GM21367 (cell line): ENCODE measurements at regions not wholly inside any gene's neighbourhood (a gene's known extent, or its start where the extent isn't known, plus 50 kb on each side); places are given as distances from the start of the nearest gene placed in this dataset.

ENCODE experiments used
- ATAC-seq: cut with Tn5 transposase; IDR thresholded peaks from one replicate; pipeline ENCODE4 v1.9.1; 2021; ENCODE audit not compliant: unreplicated experiment

- ATAC-seq: no peak
Observed at GRCh38 chr4:128502818-128503527, 215.4 kb upstream of the PGRMC2 start.

GRCh38 chr4:128501239-128501638 lies 213.6 kb upstream of the PGRMC2 start:
- ATAC-seq: no peak

GRCh38 chr4:128488055-128488705 lies 200.6 kb upstream of the PGRMC2 start:
- ATAC-seq: no peak

DNA sequence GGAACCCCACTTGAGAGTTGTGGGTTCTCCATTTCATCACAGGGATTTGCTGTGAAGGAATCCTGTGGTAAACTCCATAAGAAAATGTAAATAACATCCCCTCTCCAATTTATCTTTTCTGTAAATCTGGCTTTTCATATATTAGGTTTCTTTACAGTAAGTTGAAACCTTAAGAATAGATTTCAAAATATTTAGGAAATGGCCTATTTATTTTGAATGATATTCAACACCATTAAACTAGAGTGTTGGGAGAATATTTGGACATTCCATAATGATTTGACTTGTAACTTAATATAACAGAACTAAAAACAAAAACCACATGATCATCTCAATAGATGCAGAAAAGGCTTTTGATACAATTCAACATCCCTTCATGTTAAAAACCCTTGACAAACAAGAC lies 197.3 kb upstream of the PGRMC2 start:
- ATAC-seq: no peak

DNA sequence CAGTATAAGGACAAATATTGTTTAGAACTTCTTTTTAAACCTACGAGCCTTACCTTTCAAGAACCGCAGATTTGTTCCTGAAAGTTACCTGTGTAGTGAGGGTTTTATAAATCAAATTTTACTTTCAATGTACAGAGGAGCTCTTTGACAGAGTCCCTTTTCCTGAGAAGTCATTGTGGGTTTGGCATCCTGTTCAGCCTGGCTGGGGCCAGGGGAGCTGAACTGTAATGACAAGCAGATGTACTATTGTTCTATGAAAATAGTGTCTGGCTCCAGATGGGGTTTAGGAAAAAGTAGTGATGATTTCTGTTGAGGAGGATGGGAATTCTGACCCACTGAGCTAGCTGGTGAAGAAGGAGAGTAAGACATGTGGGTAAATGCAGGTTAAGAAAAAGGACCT lies 196.2 kb upstream of the PGRMC2 start:
- ATAC-seq: no peak

DNA sequence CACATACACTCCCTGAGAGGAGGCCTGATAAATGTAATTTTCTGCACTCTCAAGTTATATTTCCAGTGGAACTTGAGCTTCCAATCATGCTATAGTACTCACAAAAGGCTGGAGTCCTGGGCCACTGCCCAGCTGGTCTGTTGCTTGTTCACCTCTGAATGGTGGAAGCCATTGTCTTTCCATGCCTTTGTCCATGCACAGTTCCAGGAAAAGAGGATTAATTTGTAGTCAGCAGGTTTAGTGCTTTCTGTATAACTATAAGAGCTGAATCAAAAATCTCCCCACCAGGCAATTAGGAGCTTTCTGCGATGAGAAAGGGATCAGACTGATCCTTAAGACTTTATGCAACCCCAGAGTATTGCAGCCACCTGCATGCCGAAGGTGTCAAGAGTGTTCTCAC lies 195.4 kb upstream of the PGRMC2 start:
- ATAC-seq: no peak

- no peak for ATAC-seq
Observed at GRCh38 chr4:128481752-128482480, 194.3 kb upstream of the PGRMC2 start.

DNA sequence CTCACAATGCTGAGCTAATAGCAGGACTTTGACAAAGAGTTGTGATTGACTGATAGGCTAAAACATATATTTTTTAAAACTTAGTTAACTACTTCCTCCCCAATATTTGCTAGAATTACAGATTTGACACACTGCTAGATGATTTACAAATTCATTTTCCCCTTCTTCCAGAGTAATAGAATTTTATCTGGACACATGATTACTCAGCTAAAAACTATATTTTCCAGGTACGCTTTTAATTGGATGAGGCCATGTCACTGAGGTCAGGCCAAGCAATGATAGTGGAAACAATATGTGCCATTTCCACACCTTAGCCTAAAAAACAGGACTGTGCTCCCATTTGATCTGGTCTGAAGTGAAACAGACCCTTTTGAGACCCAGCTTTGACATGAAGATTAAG lies 193.3 kb upstream of the PGRMC2 start:
- no peak for ATAC-seq

- ATAC-seq: no peak
Observed at GRCh38 chr4:128477540-128477939, 189.9 kb upstream of the PGRMC2 start.

DNA sequence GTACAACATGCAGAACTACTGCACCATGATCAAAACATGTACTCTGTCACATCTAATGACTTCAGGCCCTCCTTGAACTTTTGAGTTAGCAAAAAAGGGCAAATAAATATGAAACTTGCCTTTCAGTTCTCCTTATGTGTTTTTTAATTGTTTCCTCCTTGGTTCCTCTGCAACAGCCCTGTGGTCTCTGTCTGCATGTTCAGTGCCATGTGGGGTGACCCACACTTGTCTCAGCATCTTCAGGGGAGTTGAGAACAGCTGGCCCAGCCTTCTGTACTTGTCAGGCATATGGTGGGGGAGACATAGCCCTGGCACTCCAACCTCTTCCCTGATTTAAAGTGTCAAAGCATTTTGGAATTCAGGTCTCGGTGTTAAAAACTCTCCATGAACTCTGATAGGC lies 188.0 kb upstream of the PGRMC2 start:
- ATAC-seq: no peak

DNA sequence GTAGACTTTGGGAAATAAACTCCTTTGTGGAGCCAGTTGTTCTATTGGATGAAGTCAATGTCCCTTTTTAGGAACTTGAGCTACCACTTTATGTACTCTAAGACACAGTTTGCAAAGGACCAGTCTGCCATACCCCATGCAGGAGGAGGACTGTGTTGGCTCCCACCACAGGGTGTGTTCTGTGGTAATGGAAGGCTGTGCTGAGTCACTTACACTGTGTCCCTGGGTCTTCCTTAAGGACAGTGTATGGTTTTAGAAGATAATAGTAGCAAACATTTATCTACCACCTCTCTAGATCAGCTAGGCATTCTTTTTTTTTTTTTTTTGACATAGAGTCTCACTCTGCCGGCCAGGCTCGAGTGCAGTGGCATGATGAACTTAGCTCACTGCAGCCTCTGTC lies 184.0 kb upstream of the PGRMC2 start:
- no peak for ATAC-seq

DNA sequence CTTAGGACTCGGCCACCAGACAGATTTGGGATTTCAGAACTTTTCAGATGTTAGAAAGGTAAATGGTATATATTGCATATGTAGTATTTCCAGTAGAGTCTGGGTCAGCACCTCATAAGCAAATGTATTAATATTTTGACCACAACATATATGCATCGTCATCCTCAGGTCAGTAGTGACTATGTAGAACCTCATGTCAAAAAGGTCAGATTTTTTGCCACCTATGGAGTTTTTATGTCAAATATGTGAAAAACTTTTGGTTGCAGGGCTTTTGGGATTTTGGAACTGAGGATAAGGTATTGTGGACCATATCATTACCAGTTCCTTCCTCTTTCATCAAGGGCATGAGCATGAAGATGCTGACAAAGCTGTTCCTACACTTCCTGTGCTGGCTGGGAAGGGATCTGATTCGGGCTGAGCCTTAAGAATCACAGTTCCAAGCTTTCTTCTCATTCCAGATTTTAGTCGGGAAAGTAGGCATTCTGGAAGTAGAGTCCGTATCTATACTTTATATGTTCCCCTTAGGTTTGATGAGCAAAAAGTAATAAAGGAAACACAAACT lies 183.0 kb upstream of the PGRMC2 start:
- ATAC-seq: no peak

DNA sequence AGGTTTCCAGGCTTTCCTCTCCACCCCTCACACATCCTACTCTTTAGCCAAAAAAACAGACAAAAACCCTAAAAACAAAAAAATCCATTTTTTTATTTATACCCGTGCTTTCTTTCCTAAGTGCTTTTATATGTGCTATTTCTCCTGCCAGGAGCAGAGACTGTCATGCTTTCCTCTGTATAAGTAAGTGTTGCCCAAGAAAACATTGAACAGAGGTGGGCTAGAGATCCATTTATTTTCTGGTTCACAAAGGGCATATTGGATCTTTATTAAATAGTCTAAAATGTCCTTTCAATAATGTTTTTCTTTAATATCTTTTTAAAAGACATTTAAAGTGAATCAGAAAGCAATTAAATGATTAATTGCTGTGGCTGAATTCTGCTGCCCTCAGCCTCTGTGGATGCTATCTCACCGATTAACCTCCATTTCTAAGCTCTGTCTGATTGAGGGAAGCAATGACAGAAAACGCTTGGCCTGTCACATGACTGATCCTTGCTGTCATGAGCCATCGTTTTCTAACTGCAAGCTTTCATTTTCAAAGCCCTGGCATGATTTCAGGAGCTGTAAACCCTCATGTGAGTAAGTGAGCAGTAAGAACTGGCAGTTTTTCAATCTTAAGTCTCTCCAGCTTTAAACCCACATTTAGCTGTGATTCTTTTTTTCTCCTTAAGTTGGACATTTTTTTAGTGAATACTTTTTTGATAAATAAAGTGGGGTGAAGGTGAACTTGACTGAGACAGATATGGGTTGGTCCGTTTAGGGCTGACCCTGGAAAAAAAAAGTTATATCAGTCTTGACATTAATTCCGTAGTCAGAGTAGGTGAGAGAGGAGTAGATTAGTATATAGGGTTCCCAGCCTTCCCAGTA lies 180.7 kb upstream of the PGRMC2 start:
- no peak for ATAC-seq

DNA sequence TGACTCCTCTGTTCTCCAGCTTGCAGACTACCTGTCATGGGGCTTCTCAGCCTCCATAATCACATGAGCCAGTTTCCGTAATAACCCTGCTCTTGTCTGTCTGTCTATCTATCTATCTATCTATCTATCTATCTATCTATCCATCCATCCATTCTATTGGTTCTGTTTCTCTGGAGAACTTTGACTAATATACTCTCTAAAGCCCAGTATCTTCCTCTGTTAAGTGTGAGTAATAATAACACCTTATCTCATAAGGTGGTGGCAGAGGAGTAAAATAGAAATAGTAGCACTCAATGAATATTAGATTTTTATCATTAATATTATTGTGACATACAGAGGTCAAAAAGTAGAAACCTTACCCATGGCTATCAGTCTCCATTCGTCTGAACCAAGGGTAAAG lies 177.9 kb upstream of the PGRMC2 start:
- ATAC-seq: no peak

DNA sequence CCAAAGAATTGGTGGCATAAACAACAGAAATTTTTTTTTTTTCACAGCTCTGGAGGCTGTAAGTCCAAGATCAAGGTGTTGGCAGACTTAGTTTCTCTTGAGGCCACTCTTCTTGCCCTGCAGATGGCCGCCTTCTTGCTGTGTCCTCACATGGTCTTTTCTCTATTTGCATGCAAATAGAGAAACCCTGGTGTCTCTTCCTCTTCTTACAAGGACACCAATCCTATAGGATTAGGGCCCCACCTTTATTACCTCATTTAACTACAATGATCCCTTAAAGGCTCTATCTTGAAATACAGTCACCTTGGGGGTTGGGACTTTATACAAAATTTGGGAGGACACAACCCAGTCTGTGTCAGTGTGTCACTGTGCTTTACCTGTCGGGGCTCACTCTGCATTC lies 175.4 kb upstream of the PGRMC2 start:
- no peak for ATAC-seq

GRCh38 chr4:128462103-128462783 lies 174.6 kb upstream of the PGRMC2 start:
- ATAC-seq: no peak

DNA sequence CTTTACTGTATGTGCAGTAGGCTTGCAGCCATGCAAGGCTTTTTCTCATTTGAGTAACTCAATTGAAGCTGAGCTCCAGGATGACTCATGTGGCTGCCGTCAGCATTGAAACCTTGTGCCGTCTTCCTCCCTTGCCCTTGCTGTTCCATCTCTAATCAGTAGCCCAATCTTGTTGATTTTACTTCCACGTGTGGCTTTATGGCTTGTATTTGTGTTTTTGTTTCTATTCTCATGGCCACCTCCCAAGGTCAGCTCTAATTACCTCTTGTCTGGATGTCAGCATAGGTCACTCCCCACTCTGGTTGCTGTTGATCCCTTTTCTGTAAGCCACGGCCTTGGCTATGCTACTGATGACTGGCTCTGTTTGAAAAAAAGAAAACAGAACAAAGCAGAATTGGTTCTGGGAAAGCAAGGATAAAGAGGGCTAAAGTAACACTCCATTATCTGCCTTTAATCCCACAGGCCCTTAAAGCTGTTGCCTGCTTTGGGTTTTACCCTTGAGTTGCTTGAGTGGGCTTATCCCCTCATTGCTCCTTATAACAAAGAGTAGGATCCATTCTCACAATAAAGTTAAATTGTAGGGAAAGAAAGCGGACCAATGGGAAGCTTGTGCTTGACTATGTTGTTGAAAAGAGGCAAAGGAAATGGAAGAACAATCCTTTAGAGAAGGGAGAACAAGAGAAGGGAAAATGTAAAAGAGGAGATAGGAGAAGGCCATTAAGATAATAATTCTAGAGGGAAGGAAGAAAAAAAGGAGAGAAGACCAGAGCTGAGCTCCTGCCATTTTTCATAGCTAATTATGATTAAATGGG lies 173.9 kb upstream of the PGRMC2 start:
- ATAC-seq: no peak

GRCh38 chr4:128459547-128459946 lies 171.9 kb upstream of the PGRMC2 start:
- ATAC-seq: no peak

- ATAC-seq: no peak
Observed at GRCh38 chr4:128458816-128459215, 171.2 kb upstream of the PGRMC2 start.

- no peak for ATAC-seq
Observed at GRCh38 chr4:128457726-128458125, 170.1 kb upstream of the PGRMC2 start.
